Kidney epithelial cell (primary cell): ENCODE measurements at regions not wholly inside any gene's neighbourhood (a gene's known extent, or its start where the extent isn't known, plus 50 kb on each side); places are given as distances from the start of the nearest gene placed in this dataset.

Source experiments
- DNase-seq: peaks from one replicate; pipeline ENCODE4 v3.0.0-alpha.2; 2010; ENCODE audit warnings: low read depth
- H3K27me3 ChIP-seq: 2 replicates; pipeline ENCODE4 v1.6.0; 2011; ENCODE audit warnings: low read length; ENCODE audit not compliant: control insufficient read depth, insufficient read depth
- H3K36me3 ChIP-seq: 2 replicates; pipeline ENCODE4 v1.5.1; 2011; ENCODE audit warnings: low read length; ENCODE audit not compliant: control insufficient read depth, insufficient read depth
- H3K4me3 ChIP-seq: 2 replicates; pipeline ENCODE4 v1.5.1; 2011; ENCODE audit warnings: low read depth, mild to moderate bottlenecking, control low read depth, low read length
- TF ChIP-seq, protein P1 (sequence below): IDR thresholded peaks from 2 replicates; pipeline ENCODE4 v1.5.1; 2011; ENCODE audit warnings: mild to moderate bottlenecking, moderate library complexity, low read length, control low read depth, inconsistent platforms; ENCODE audit not compliant: insufficient read depth, poor library complexity, severe bottlenecking

DNA sequence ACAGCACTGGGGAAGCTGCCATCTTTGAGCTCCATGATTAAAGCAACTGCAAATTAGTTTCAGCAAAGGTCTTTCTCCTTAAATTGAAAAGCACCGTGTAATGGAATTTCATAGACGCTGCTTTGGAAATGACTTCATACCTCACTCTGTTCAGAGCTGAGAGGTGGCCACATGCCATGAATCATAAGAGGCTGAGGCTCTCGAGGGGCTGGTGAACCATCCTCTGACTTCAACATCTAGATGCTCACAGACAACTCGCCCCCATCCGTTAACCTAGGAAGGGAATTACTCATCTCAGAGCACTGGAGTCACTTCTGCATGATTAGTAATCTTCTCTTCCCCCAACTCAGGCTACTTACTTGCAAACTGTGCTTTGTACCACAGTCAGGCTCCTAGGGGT, 122.3 kb downstream of the RCN1 start:
- H3K36me3 ChIP-seq: no peaks in the 10 kb centered on the region
- peak; percentile 58 for DNase-seq
- no peaks in the 10 kb centered on the region for H3K27me3 ChIP-seq
- TF ChIP-seq, protein P1, sequence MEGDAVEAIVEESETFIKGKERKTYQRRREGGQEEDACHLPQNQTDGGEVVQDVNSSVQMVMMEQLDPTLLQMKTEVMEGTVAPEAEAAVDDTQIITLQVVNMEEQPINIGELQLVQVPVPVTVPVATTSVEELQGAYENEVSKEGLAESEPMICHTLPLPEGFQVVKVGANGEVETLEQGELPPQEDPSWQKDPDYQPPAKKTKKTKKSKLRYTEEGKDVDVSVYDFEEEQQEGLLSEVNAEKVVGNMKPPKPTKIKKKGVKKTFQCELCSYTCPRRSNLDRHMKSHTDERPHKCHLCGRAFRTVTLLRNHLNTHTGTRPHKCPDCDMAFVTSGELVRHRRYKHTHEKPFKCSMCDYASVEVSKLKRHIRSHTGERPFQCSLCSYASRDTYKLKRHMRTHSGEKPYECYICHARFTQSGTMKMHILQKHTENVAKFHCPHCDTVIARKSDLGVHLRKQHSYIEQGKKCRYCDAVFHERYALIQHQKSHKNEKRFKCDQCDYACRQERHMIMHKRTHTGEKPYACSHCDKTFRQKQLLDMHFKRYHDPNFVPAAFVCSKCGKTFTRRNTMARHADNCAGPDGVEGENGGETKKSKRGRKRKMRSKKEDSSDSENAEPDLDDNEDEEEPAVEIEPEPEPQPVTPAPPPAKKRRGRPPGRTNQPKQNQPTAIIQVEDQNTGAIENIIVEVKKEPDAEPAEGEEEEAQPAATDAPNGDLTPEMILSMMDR: no peak
- H3K4me3 ChIP-seq: no peak overlapping the region

DNA sequence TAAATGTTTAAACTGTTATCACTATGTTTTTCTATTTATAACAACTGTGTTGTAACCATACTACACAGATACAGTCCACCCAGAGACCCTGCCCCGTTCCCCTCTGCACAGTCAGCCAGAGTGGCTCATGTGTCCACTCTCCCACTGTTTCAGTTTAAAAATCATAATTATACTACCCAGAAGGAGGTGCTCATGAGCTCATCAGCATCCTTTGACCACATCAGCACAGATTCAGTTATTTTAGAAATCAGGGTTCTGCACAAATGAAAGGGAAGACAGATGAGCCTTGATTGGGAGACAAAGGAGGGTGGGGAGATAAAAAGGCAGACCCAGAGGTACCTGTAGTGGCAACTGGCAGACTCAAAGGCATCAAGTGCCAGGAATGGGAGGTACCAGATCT, 124.3 kb downstream of the RCN1 start:
- DNase-seq: no peak
- Histone ChIP-seq H3K4me3 (no peak overlapping the region), H3K27me3 (no peaks in the 10 kb centered on the region), H3K36me3 (no peaks in the 10 kb centered on the region)
- TF ChIP-seq, protein P1: no peak

DNA sequence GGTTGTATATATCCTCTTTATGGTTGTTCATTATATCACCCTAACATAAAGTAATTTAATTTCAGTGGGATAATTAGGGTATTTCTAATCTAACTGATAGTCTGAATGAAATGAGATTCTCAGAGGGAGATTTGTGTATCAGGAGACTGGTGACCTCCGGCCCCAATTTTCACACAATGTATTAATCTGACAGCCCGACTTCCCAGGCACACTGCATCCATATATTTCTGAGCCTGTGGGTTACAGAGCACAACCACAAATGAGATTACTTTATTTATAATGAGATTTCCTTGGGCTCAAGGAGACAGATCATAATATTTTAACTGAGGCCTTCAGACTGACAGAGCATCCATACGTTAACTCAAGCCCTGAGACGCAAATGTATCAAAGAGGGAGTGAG, 125.9 kb downstream of the RCN1 start:
- Histone ChIP-seq H3K27me3 (no peaks in the 10 kb centered on the region), H3K4me3 (no peak overlapping the region), H3K36me3 (no peaks in the 10 kb centered on the region)
- TF ChIP-seq, protein P1: no peak
- no peak for DNase-seq

DNA sequence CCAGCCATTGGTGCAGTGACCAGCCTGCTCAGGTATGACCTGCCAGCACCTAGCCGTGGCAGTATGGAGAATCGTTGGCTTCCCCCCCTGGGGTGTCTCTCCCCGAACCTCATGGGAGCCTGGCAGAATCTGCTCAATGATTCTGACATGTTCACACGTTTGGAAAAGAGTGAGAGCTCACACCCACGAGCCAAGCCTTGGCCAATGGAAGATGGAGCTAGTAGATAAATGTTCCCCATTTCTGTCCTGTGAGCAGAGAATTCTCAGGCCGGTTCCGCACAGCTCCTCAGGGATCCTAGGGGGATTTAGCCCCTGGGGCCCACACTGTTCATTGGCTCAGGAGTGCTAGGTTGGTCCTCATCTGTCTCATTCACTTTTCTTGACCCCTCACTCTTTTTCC, 128.4 kb downstream of the RCN1 start:
- no peak for DNase-seq
- H3K4me3 ChIP-seq: no peak overlapping the region
- no peaks in the 10 kb centered on the region for H3K27me3 ChIP-seq
- TF ChIP-seq, protein P1: no peak
- H3K36me3 ChIP-seq: no peaks in the 10 kb centered on the region

DNA sequence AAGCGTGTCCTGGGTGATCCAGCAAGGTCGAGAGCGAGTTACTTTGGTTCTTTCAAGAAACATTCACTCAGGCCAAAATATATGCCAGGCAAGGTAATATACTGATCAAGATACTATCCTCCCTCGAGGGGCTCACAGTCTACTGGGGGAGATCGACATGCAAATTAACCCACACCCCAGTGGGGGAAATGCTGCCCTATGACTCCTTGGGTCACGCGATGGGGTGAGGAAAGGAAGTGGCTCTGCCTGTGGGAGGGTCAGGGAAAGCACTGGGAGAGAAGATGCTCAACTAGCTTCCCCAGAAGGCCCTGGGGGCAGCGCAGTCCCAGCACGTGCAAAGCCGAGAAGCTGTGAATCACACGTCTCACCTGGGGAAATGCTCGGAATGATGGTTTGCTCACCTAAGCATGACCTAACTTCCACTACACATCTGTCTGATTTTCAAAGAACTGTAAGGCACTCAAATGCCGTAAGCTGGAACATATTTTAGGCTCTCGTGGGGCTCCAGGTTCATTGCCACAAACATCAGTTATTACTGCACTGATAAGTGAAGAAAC, 130.7 kb downstream of the RCN1 start:
- TF ChIP-seq, protein P1: no peak
- H3K36me3 ChIP-seq: no peaks in the 10 kb centered on the region
- no peaks in the 10 kb centered on the region for H3K27me3 ChIP-seq
- no peak for DNase-seq
- no peak overlapping the region for H3K4me3 ChIP-seq

DNA sequence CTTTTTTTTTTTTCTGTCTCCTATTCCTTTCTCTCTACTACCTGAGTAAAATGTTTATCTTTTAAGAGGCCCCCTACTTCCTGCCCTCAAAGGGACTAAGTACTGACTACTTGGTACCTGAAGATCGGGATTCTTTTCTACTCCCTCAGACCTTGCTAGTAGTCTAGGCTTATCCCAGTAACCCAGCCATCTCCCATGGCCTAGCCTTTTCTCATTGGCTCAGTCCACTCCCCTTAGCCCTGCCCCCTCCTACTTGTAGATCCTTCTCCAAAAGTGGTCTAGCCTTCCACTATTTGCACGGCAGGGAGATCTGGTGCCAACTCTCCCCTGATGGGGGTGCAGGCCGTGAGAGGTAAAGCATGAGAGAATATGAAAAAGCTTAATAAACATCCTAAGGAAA, 133.7 kb downstream of the RCN1 start:
- Histone ChIP-seq H3K27me3 (no peaks in the 10 kb centered on the region), H3K4me3 (no peak overlapping the region), H3K36me3 (no peaks in the 10 kb centered on the region)
- TF ChIP-seq, protein P1: no peak
- DNase-seq: no peak
